HG03135 (cell line): ENCODE measurements at regions not wholly inside any gene's neighbourhood (a gene's known extent, or its start where the extent isn't known, plus 50 kb on each side); places are given as distances from the start of the nearest gene placed in this dataset.
"Not testable (repeated sequence)": the region's sequence is repeated elsewhere in the genome, so short reads cannot be mapped to it uniquely, and the experiment has no call there.

Source experiments
- ATAC-seq: cut with Tn5 transposase; IDR thresholded peaks from one replicate; pipeline ENCODE4 v1.9.1; 2021; ENCODE audit warnings: mild to moderate bottlenecking, moderate library complexity; ENCODE audit not compliant: unreplicated experiment

- no peak for ATAC-seq
These were observed 290.4 kb upstream of the RBMS1 start for GRCh38 chr2:160784034-160784433.

GRCh38 chr2:160790738-160791137 is 297.1 kb upstream of the RBMS1 start:
- ATAC-seq, result no peak

- ATAC-seq, result no peak
These were observed 298.3 kb upstream of the RBMS1 start for GRCh38 chr2:160791884-160792283.

- ATAC-seq, result no peak
These were observed 299.2 kb upstream of the RBMS1 start for GRCh38 chr2:160792837-160793236.

- ATAC-seq, result no peak
These were observed 301.3 kb upstream of the RBMS1 start for GRCh38 chr2:160794926-160795325.

GRCh38 chr2:160803881-160804280 is 310.3 kb upstream of the RBMS1 start:
- no peak for ATAC-seq

- ATAC-seq, result no peak
These were observed 316.8 kb upstream of the RBMS1 start for GRCh38 chr2:160810406-160810805.

- no peak for ATAC-seq
These were observed 319.4 kb upstream of the RBMS1 start for GRCh38 chr2:160812830-160813505.

GRCh38 chr2:160813506-160813858 is 319.9 kb upstream of the RBMS1 start:
- ATAC-seq, result no peak

GRCh38 chr2:160816916-160817499 is 323.4 kb upstream of the RBMS1 start:
- ATAC-seq, result no peak

- no peak for ATAC-seq
These were observed 327.1 kb upstream of the RBMS1 start for GRCh38 chr2:160820691-160821090.

GRCh38 chr2:160822006-160822405 is 328.4 kb upstream of the RBMS1 start:
- ATAC-seq, result no peak

GRCh38 chr2:160825433-160825832 is 331.8 kb upstream of the RBMS1 start:
- no peak for ATAC-seq

- ATAC-seq, result no peak
These were observed 332.9 kb upstream of the RBMS1 start for GRCh38 chr2:160826496-160826895.

GRCh38 chr2:160828076-160828475 is 332.2 kb upstream of the TANK start:
- no peak for ATAC-seq

GRCh38 chr2:160832381-160832780 is 327.8 kb upstream of the TANK start:
- ATAC-seq, result not testable (repeated sequence)

- ATAC-seq, result no peak
These were observed 325.1 kb upstream of the TANK start for GRCh38 chr2:160835166-160835565.

GRCh38 chr2:160836755-160837154 is 323.5 kb upstream of the TANK start:
- no peak for ATAC-seq

- no peak for ATAC-seq
These were observed 322.8 kb upstream of the TANK start for GRCh38 chr2:160837416-160837815.

- ATAC-seq, result no peak
These were observed 322.1 kb upstream of the TANK start for GRCh38 chr2:160838147-160838546.

- ATAC-seq, result no peak
These were observed 321.5 kb upstream of the TANK start for GRCh38 chr2:160838691-160839090.

GRCh38 chr2:160842286-160842685 is 317.9 kb upstream of the TANK start:
- ATAC-seq, result no peak

GRCh38 chr2:160859096-160859495 is 301.1 kb upstream of the TANK start:
- ATAC-seq, result no peak
